ENCODE measurements at regions not wholly inside any gene's neighbourhood (a gene's known extent, or its start where the extent isn't known, plus 50 kb on each side); places are given as distances from the start of the nearest gene placed in this dataset.
"Not testable (repeated sequence)": the region's sequence is repeated elsewhere in the genome, so short reads cannot be mapped to it uniquely, and the experiment has no call there.

DNA sequence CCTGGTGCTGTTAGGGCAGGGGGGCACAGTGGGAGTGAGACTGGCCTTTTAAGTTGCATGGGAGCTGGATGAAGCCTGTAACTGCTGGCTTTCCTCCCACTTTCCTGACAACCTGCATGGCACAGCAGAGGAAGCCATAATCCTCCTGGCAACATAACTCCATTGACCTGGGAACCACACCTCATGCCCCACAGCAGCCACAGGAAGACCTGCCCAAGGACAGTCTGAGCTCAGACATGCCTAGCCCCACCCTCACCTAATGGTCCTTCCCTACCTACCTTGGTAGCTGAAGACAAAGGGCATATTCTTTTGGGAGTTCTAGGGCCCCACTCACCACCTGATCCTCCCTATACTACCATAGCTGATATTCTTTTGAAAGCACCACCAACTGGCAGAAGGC, 482.2 kb upstream of the TOM1L1 start:
- no peaks in the 10 kb centered on the region for H3K36me3 ChIP-seq (ENCODE audit: insufficient read depth, low read length)
- H3K4me3 ChIP-seq (ENCODE audit: low read length), result no peak overlapping the region
- H3K9ac ChIP-seq (ENCODE audit: low read depth, low read length), result no peak overlapping the region
- no peak overlapping the region for H3K27ac ChIP-seq (ENCODE audit: low read depth, low read length)
- no peaks in the 10 kb centered on the region for H3K4me1 ChIP-seq (ENCODE audit: insufficient read depth, low read length)
- no peaks in the 10 kb centered on the region for H3K9me3 ChIP-seq (ENCODE audit: insufficient read depth, low read depth, low read length)
- no peaks in the 10 kb centered on the region for H3K27me3 ChIP-seq (ENCODE audit: insufficient read depth, low read length)

GRCh38 chr17:54425671-54426070, 475.0 kb upstream of the TOM1L1 start:
- Histone ChIP-seq H3K4me1 (ENCODE audit: insufficient read depth, low read length) (peaks cover 6% of the 10 kb centered on the region), H3K9ac (ENCODE audit: low read depth, low read length) (no peak overlapping the region), H3K27me3 (ENCODE audit: insufficient read depth, low read length) (no peaks in the 10 kb centered on the region), H3K4me3 (ENCODE audit: low read length) (no peak overlapping the region), H3K36me3 (ENCODE audit: insufficient read depth, low read length) (no peaks in the 10 kb centered on the region), H3K9me3 (ENCODE audit: insufficient read depth, low read depth, low read length) (no peaks in the 10 kb centered on the region), H3K27ac (ENCODE audit: low read depth, low read length) (no peak overlapping the region)
- WGBS, result 83% methylated on average over 3 of the region's 3 CpGs

- no CpG with 5 or more reads among the region's 1 CpG for WGBS
- Histone ChIP-seq H3K36me3 (ENCODE audit: insufficient read depth, low read length) (no peaks in the 10 kb centered on the region), H3K9me3 (ENCODE audit: insufficient read depth, low read depth, low read length) (no peaks in the 10 kb centered on the region), H3K27ac (ENCODE audit: low read depth, low read length) (no peak overlapping the region), H3K4me3 (ENCODE audit: low read length) (no peak overlapping the region), H3K9ac (ENCODE audit: low read depth, low read length) (no peak overlapping the region), H3K27me3 (ENCODE audit: insufficient read depth, low read length) (no peaks in the 10 kb centered on the region), H3K4me1 (ENCODE audit: insufficient read depth, low read length) (peaks cover 6% of the 10 kb centered on the region)
These were observed 474.3 kb upstream of the TOM1L1 start for GRCh38 chr17:54426296-54426886.

- H3K4me3 ChIP-seq (ENCODE audit: low read length), result no peak overlapping the region
- 63% methylated on average over 10 of the region's 10 CpGs for WGBS
- H3K9ac ChIP-seq (ENCODE audit: low read depth, low read length), result no peak overlapping the region
- no peaks in the 10 kb centered on the region for H3K36me3 ChIP-seq (ENCODE audit: insufficient read depth, low read length)
- no peaks in the 10 kb centered on the region; the same call in 1 of the 2 replicates for H3K9me3 ChIP-seq (ENCODE audit: insufficient read depth, low read depth, low read length)
- no peak overlapping the region for H3K27ac ChIP-seq (ENCODE audit: low read depth, low read length)
- no peaks in the 10 kb centered on the region for H3K4me1 ChIP-seq (ENCODE audit: insufficient read depth, low read length)
- H3K27me3 ChIP-seq (ENCODE audit: insufficient read depth, low read length), result no peaks in the 10 kb centered on the region
These were observed 464.7 kb upstream of the TOM1L1 start for GRCh38 chr17:54435966-54436365.

DNA sequence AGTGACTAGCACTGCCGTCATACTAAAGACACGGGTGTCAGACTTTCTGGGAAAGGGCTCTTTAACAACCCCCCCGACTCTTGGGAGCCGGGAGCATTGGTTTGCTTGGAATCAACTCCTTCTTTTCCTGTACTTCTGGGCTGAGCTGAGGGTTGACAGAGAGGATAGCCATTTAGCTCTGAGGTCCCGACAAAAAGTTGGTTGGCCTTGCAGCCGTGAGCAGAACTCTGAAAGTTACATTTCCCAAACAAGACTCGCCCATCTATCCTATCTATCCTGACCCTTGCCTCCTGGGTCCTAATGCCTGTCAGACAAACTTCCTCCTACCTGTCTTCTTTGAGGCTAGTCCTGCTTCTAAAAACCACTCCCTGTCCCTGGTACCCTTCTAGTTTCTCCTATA, 460.8 kb upstream of the TOM1L1 start:
- Histone ChIP-seq H3K4me3 (ENCODE audit: low read length) (no peak overlapping the region), H3K27me3 (ENCODE audit: insufficient read depth, low read length) (no peaks in the 10 kb centered on the region), H3K9ac (ENCODE audit: low read depth, low read length) (no peak overlapping the region), H3K27ac (ENCODE audit: low read depth, low read length) (no peak overlapping the region), H3K9me3 (ENCODE audit: insufficient read depth, low read depth, low read length) (no peaks in the 10 kb centered on the region; the same call in 1 of the 2 replicates), H3K4me1 (ENCODE audit: insufficient read depth, low read length) (no peaks in the 10 kb centered on the region), H3K36me3 (ENCODE audit: insufficient read depth, low read length) (no peaks in the 10 kb centered on the region)
- 92% methylated on average over 7 of the region's 7 CpGs for WGBS

DNA sequence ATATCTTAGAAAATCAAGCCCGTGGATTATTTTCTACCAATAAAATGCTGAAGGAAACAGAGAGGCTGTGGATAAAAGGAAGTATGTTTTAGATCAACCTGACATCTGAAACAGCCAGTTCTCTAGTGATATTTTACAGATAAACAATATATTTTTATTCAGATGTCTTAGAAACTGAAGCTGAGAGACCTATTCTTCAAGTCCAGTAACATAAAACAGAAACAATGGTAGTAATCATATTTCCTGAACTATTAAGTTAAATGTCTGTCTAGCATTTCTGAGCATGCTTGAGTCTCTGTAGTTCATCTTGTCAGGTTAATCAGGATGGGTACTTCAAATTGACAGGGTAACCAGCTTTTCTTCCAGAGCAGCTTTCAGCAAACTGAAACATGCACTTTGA, 449.6 kb upstream of the TOM1L1 start:
- WGBS, result 71% methylated on average over 1 of the region's 1 CpG
- Histone ChIP-seq H3K9ac (ENCODE audit: low read depth, low read length) (no peak overlapping the region), H3K4me3 (ENCODE audit: low read length) (no peak overlapping the region), H3K4me1 (ENCODE audit: insufficient read depth, low read length) (no peaks in the 10 kb centered on the region), H3K36me3 (ENCODE audit: insufficient read depth, low read length) (no peaks in the 10 kb centered on the region), H3K9me3 (ENCODE audit: insufficient read depth, low read depth, low read length) (peaks cover 44% of the 10 kb centered on the region), H3K27me3 (ENCODE audit: insufficient read depth, low read length) (no peaks in the 10 kb centered on the region), H3K27ac (ENCODE audit: low read depth, low read length) (no peak overlapping the region)

DNA sequence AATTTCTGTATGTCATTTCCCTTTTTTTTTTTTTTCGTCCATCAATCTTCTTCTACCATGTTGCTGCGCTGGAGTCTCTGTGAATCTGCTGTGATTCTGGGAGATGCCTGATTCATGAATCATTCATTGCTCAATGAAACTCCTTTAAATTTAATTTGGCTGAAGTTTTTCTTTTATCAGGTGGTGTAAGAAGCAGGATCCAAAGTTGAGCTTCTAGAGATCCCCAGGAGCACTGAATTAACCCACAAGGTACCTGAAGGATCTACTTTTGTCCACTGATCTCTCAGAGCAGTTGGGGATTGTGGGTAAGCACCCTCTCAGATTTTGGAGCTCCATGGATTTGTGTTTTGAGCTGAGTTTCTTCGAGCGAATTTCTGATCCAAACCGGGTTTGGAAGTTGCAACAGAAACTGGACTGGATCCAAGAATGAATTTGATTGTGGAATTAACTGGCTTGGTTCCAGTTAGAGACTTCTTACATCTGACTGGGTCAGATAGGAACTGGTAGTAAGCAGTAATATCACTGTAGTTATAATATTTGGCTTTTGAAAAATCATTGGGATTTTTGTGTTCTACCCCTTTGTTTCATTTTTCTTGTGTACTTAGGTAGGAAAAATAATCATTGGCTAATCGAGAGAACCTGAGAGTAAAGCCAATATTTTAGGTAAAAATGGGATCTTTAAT, 447.8 kb upstream of the TOM1L1 start:
- 95% methylated on average over 5 of the region's 6 CpGs for WGBS
- H3K9ac ChIP-seq (ENCODE audit: low read depth, low read length), result no peak overlapping the region
- H3K27me3 ChIP-seq (ENCODE audit: insufficient read depth, low read length), result no peaks in the 10 kb centered on the region
- H3K36me3 ChIP-seq (ENCODE audit: insufficient read depth, low read length), result 0 out of 2 replicates have a peak, but pooled peaks cover 2% of the 10 kb centered on the region
- no peaks in the 10 kb centered on the region for H3K4me1 ChIP-seq (ENCODE audit: insufficient read depth, low read length)
- no peak overlapping the region for H3K27ac ChIP-seq (ENCODE audit: low read depth, low read length)
- H3K4me3 ChIP-seq (ENCODE audit: low read length), result no peak overlapping the region
- peaks cover 62% of the 10 kb centered on the region for H3K9me3 ChIP-seq (ENCODE audit: insufficient read depth, low read depth, low read length)

DNA sequence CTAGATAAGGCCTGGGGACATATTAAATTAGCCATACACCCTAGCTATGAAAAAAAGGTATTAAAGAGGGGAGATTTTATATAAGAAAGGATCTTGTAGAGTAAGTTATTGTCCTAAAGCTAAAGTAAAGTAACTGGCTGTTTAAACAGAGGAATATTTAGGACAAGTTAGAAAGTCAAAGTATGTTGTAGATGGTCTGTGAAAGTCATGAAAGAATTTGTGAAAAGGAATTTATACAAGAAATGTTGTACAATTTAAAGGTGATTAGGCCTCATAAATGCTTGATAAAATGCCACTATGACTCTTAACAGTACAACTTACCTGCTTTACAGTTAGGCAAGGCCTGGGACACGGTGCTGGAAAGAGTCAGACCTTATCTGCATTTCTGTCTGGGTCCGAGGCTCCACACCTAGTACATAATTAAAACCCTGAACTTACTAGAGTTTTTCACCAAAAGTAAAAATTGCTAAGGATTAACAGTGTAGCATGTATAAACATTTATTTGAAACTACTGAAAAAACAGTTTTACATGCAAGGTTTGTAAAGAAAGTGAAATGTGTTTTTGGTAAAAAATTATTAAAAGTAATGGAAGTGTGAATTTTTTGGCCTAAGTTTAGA, 445.3 kb upstream of the TOM1L1 start:
- no peak overlapping the region for H3K9ac ChIP-seq (ENCODE audit: low read depth, low read length)
- H3K4me3 ChIP-seq (ENCODE audit: low read length), result no peak overlapping the region
- H3K27me3 ChIP-seq (ENCODE audit: insufficient read depth, low read length), result no peaks in the 10 kb centered on the region
- H3K36me3 ChIP-seq (ENCODE audit: insufficient read depth, low read length), result 0 out of 2 replicates have a peak, but pooled peaks cover 2% of the 10 kb centered on the region
- H3K9me3 ChIP-seq (ENCODE audit: insufficient read depth, low read depth, low read length), result peaks cover 73% of the 10 kb centered on the region
- no peak overlapping the region for H3K27ac ChIP-seq (ENCODE audit: low read depth, low read length)
- 86% methylated on average over 2 of the region's 2 CpGs for WGBS
- no peaks in the 10 kb centered on the region for H3K4me1 ChIP-seq (ENCODE audit: insufficient read depth, low read length)

DNA sequence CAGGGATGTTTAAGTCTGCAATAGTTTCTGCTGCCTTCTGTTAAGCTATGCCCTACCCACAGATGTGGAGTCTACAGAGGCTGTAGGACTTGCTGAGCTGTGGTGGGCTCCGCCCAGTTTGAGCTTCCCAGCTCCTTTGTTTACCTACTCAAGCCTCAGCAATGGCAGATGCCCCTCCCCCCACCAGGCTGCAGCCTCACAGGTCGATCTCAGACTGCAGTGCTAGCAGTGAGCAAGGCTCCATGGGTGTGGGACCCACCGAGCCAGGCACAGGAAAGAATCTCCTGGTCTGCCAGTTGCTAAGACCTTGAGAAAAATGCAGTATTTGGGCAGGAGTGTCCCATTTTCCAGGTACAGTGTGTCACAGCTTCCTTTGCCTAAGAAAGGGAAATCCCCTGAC, 435.2 kb upstream of the TOM1L1 start:
- 86% methylated on average over 3 of the region's 3 CpGs for WGBS
- not testable (repeated sequence) for H3K9ac ChIP-seq (ENCODE audit: low read depth, low read length); H3K36me3 ChIP-seq (ENCODE audit: insufficient read depth, low read length); H3K9me3 ChIP-seq (ENCODE audit: insufficient read depth, low read depth, low read length); H3K4me1 ChIP-seq (ENCODE audit: insufficient read depth, low read length); H3K4me3 ChIP-seq (ENCODE audit: low read length); H3K27ac ChIP-seq (ENCODE audit: low read depth, low read length); H3K27me3 ChIP-seq (ENCODE audit: insufficient read depth, low read length)

DNA sequence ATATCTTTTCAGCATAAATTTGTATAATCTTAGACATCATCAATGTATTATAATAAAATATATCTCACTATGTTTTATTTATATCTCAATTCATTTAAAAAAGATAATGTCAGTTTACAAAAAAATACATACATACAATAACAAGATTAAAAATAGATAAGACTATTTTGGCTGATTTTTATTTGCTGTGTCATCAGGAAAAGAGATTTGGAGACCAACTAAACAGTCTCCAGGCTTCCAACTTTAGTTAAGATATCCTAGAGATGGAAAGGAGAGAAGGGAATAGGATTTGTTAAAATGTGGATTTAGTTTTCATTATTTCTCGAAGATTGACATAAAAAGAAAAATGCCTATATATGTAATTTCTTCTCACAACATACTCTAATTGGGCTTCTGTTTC, 433.8 kb upstream of the TOM1L1 start:
- Histone ChIP-seq H3K27me3 (ENCODE audit: insufficient read depth, low read length) (no peaks in the 10 kb centered on the region), H3K4me3 (ENCODE audit: low read length) (no peak overlapping the region), H3K9ac (ENCODE audit: low read depth, low read length) (no peak overlapping the region), H3K4me1 (ENCODE audit: insufficient read depth, low read length) (no peaks in the 10 kb centered on the region), H3K27ac (ENCODE audit: low read depth, low read length) (no peak overlapping the region), H3K9me3 (ENCODE audit: insufficient read depth, low read depth, low read length) (peaks cover 9% of the 10 kb centered on the region; the same call in 1 of the 2 replicates), H3K36me3 (ENCODE audit: insufficient read depth, low read length) (no peaks in the 10 kb centered on the region)
- WGBS, result no CpG with 5 or more reads among the region's 1 CpG

GRCh38 chr17:54482843-54483242, 417.8 kb upstream of the TOM1L1 start:
- no peaks in the 10 kb centered on the region for H3K27me3 ChIP-seq (ENCODE audit: insufficient read depth, low read length)
- 99% methylated on average over 6 of the region's 6 CpGs for WGBS
- H3K4me1 ChIP-seq (ENCODE audit: insufficient read depth, low read length), result no peaks in the 10 kb centered on the region
- no peaks in the 10 kb centered on the region for H3K9me3 ChIP-seq (ENCODE audit: insufficient read depth, low read depth, low read length)
- no peak overlapping the region for H3K27ac ChIP-seq (ENCODE audit: low read depth, low read length)
- H3K4me3 ChIP-seq (ENCODE audit: low read length), result no peak overlapping the region
- H3K36me3 ChIP-seq (ENCODE audit: insufficient read depth, low read length), result no peaks in the 10 kb centered on the region
- H3K9ac ChIP-seq (ENCODE audit: low read depth, low read length), result no peak overlapping the region
